ENCODE measurements at regions not wholly inside any gene's neighbourhood (a gene's known extent, or its start where the extent isn't known, plus 50 kb on each side); places are given as distances from the start of the nearest gene placed in this dataset.

- no peaks in the 10 kb centered on the region for H3K79me2 ChIP-seq (ENCODE audit: insufficient read depth, low read length)
- no peaks in the 10 kb centered on the region for H3K27me3 ChIP-seq (ENCODE audit: insufficient read depth, low read length, poor library complexity, severe bottlenecking)
- H3K4me2 ChIP-seq (ENCODE audit: low read depth, low read length, poor library complexity, severe bottlenecking) = no peak overlapping the region
- H3F3A ChIP-seq (ENCODE audit: low read depth) = no peaks in the 10 kb centered on the region
- H4K20me1 ChIP-seq (ENCODE audit: insufficient read depth, low read length, poor library complexity, severe bottlenecking) = no peaks in the 10 kb centered on the region
- H2AFZ ChIP-seq (ENCODE audit: low read length) = no peak overlapping the region
- no peaks in the 10 kb centered on the region for H3K9me2 ChIP-seq (replicated peaks; ENCODE audit: low read depth, low read length)
- no peaks in the 10 kb centered on the region for H3K36me3 ChIP-seq (ENCODE audit: insufficient read depth, low read length)
- no peak overlapping the region for H3K9ac ChIP-seq (ENCODE audit: low read depth, low read length, poor library complexity, severe bottlenecking)
- H3K9me3 ChIP-seq (ENCODE audit: insufficient read depth, low read depth, low read length) = no peaks in the 10 kb centered on the region; the same call in 1 of the 2 replicates
- no peak overlapping the region for H3K4me3 ChIP-seq (ENCODE audit: low read length, poor library complexity, severe bottlenecking)
- TF ChIP-seq EZH2phosphoT487 (IDR thresholded peaks at IDR 0.05; ENCODE audit: borderline replicate concordance) = no peak
- TF ChIP-seq CTCF (conservative IDR thresholded peaks at IDR 0.05; ENCODE audit: low read length) = no peak
- H3K4me1 ChIP-seq (ENCODE audit: insufficient read depth, low read length, poor library complexity, severe bottlenecking) = no peaks in the 10 kb centered on the region
These were observed 834.9 kb downstream of the GRID1 start for GRCh38 chr10:85531706-85532105.

GRCh38 chr10:85532773-85533172, 833.8 kb downstream of the GRID1 start:
- TF ChIP-seq EZH2phosphoT487 (IDR thresholded peaks at IDR 0.05; ENCODE audit: borderline replicate concordance) = no peak
- no peak for TF ChIP-seq CTCF (conservative IDR thresholded peaks at IDR 0.05; ENCODE audit: low read length)
- H2AFZ ChIP-seq (ENCODE audit: low read length) = no peak overlapping the region
- no peaks in the 10 kb centered on the region for H3K27me3 ChIP-seq (ENCODE audit: insufficient read depth, low read length, poor library complexity, severe bottlenecking)
- no peaks in the 10 kb centered on the region for H3K9me2 ChIP-seq (replicated peaks; ENCODE audit: low read depth, low read length)
- H3F3A ChIP-seq (ENCODE audit: low read depth) = no peaks in the 10 kb centered on the region
- H3K9ac ChIP-seq (ENCODE audit: low read depth, low read length, poor library complexity, severe bottlenecking) = no peak overlapping the region
- no peaks in the 10 kb centered on the region for H4K20me1 ChIP-seq (ENCODE audit: insufficient read depth, low read length, poor library complexity, severe bottlenecking)
- H3K79me2 ChIP-seq (ENCODE audit: insufficient read depth, low read length) = no peaks in the 10 kb centered on the region
- no peaks in the 10 kb centered on the region for H3K36me3 ChIP-seq (ENCODE audit: insufficient read depth, low read length)
- H3K4me3 ChIP-seq (ENCODE audit: low read length, poor library complexity, severe bottlenecking) = no peak overlapping the region
- H3K4me2 ChIP-seq (ENCODE audit: low read depth, low read length, poor library complexity, severe bottlenecking) = no peak overlapping the region
- H3K9me3 ChIP-seq (ENCODE audit: insufficient read depth, low read depth, low read length) = no peaks in the 10 kb centered on the region; the same call in 1 of the 2 replicates
- no peaks in the 10 kb centered on the region for H3K4me1 ChIP-seq (ENCODE audit: insufficient read depth, low read length, poor library complexity, severe bottlenecking)

GRCh38 chr10:85535926-85536325, 830.7 kb downstream of the GRID1 start:
- Histone ChIP-seq H3K9me2 (replicated peaks; ENCODE audit: low read depth, low read length) (no peaks in the 10 kb centered on the region), H3K9me3 (ENCODE audit: insufficient read depth, low read depth, low read length) (no peaks in the 10 kb centered on the region), H2AFZ (ENCODE audit: low read length) (no peak overlapping the region), H3K27me3 (ENCODE audit: insufficient read depth, low read length, poor library complexity, severe bottlenecking) (no peaks in the 10 kb centered on the region), H3K4me2 (ENCODE audit: low read depth, low read length, poor library complexity, severe bottlenecking) (no peak overlapping the region), H3K4me3 (ENCODE audit: low read length, poor library complexity, severe bottlenecking) (no peak overlapping the region), H3F3A (ENCODE audit: low read depth) (no peaks in the 10 kb centered on the region), H3K4me1 (ENCODE audit: insufficient read depth, low read length, poor library complexity, severe bottlenecking) (no peaks in the 10 kb centered on the region), H4K20me1 (ENCODE audit: insufficient read depth, low read length, poor library complexity, severe bottlenecking) (no peaks in the 10 kb centered on the region), H3K9ac (ENCODE audit: low read depth, low read length, poor library complexity, severe bottlenecking) (no peak overlapping the region), H3K79me2 (ENCODE audit: insufficient read depth, low read length) (no peaks in the 10 kb centered on the region), H3K36me3 (ENCODE audit: insufficient read depth, low read length) (no peaks in the 10 kb centered on the region)
- TF ChIP-seq EZH2phosphoT487 (IDR thresholded peaks at IDR 0.05; ENCODE audit: borderline replicate concordance) = no peak
- no peak for TF ChIP-seq CTCF (conservative IDR thresholded peaks at IDR 0.05; ENCODE audit: low read length)

Measured in Loucy (cell line).